Activated naive CD8-positive, alpha-beta T cell treated with anti-CD3 and anti-CD28 coated beads, Interleukin-2, amount 10 ng/mL, durations not matched to agents 7 days and 5 days (primary cell): ENCODE measurements at regions not wholly inside any gene's neighbourhood (a gene's known extent, or its start where the extent isn't known, plus 50 kb on each side); places are given as distances from the start of the nearest gene placed in this dataset.

Experiments used
- ATAC-seq: fragments of 150-1000 bp; cut with Tn5 transposase; one replicate; pipeline ENCODE4 v1.10.0; 2021; ENCODE audit warnings: low read depth, moderate library complexity
- POLR2A ChIA-PET: fragments of 350-600 bp; sonication (Branson Sonifier 250); formaldehyde crosslinking; loops from one replicate; lab custom pipeline; 2021; ENCODE audit warnings: antibody characterized with exemption; lab: Charles Lee
- DNase-seq: peaks from one replicate; pipeline ENCODE4 v3.0.0; 2021
- H3K27ac Mint-ChIP-seq: one replicate; pipeline ENCODE4 v1.8.0; 2022; ENCODE audit warnings: mild to moderate bottlenecking, mixed read lengths
- H3K27me3 Mint-ChIP-seq: one replicate; pipeline ENCODE4 v1.8.0; 2022; ENCODE audit warnings: mild to moderate bottlenecking, moderate library complexity, mixed read lengths
- H3K36me3 Mint-ChIP-seq: one replicate; pipeline ENCODE4 v1.8.0; 2021; ENCODE audit warnings: mild to moderate bottlenecking, mixed read lengths
- H3K4me1 Mint-ChIP-seq: one replicate; pipeline ENCODE4 v1.8.0; 2021; ENCODE audit warnings: mixed read lengths
- H3K4me3 Mint-ChIP-seq: one replicate; pipeline ENCODE4 v1.8.0; 2022; ENCODE audit warnings: mild to moderate bottlenecking, moderate library complexity, mixed read lengths
- H3K9me3 Mint-ChIP-seq: one replicate; pipeline ENCODE4 v1.8.0; 2021; ENCODE audit warnings: mixed read lengths

DNA sequence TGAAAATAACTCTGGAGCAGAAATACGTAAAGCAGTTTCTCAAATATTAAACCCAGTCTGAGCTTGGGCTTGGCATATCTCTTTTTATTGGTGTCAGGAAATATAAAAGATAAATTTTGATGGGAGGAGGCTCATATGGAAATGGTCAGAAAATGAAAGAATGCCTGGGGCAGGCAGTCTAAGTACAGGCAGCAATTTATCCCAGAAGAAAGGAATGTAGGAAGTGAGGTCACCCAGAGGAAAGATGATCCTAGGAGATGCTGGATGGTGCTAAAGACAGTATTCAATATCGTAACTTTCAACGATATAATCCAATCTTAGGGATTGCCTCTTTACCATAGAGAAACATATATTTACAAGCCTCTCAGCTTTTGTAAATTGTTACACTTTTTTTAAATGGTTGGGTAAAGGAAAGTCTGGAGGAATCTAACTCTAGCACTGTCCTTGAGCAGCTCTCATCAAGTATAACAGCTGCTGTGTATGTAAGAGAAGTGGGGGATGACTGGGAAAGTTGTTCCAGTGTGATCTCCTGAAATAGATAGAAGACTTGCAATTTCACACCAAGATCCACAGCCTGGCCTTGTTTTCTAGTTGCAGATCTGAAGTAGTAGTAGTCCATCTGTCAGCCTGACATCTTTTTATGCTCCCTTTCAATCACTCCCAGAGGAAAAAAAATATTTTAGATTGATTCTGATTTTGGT, 256.9 kb upstream of the SASH1 start:
- H3K27me3 Mint-ChIP-seq = no peaks in the 10 kb centered on the region
- no peak for ATAC-seq
- no peak for DNase-seq
- no peak overlapping the region for H3K4me3 Mint-ChIP-seq
- H3K9me3 Mint-ChIP-seq = no peaks in the 10 kb centered on the region
- H3K4me1 Mint-ChIP-seq = no peaks in the 10 kb centered on the region
- no peaks in the 10 kb centered on the region for H3K36me3 Mint-ChIP-seq
- no peak overlapping the region for H3K27ac Mint-ChIP-seq
- POLR2A ChIA-PET = no interaction called here

DNA sequence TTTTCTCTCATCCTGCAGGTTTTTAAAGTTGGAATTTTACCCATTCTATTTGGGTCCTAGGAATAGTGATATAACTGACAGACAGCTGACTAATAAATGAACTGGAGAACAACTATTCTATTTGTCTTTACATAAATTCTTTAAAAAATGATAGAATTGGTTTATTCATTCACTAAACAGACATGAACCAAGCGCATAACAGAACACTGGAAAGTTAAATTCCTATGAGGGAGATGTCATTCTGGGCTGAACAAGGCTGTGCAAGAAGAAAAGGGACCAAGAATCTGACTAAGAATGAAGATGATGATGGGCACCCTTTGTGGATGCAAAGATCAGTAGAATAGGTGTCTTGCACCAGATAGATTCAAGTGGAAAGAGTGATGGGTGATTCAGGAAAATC, 256.3 kb upstream of the SASH1 start:
- H3K4me3 Mint-ChIP-seq = no peak overlapping the region
- no peaks in the 10 kb centered on the region for H3K4me1 Mint-ChIP-seq
- no peak overlapping the region for H3K27ac Mint-ChIP-seq
- H3K27me3 Mint-ChIP-seq = no peaks in the 10 kb centered on the region
- ATAC-seq = no peak
- DNase-seq = no peak
- H3K9me3 Mint-ChIP-seq = no peaks in the 10 kb centered on the region
- POLR2A ChIA-PET = no interaction called here
- no peaks in the 10 kb centered on the region for H3K36me3 Mint-ChIP-seq

DNA sequence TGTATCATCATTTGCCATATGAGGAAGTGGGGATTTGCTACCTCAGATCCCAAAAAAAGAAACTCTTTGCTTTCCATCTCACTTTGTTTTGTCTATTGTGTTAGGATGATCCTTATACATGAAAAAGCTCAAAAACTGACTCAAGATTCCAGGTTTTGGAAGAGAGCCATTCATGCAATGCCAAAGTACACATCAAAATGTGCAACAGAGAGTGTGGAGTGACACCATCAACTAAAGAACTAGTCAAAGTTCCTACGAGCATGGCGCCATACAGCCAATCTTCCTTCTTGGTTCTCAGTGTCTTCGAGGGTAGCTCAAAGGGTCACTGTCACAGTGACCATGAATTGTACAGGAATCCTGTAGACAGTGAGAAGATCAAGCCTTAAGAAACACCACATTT, 255.8 kb upstream of the SASH1 start:
- Mint-ChIP-seq H3K36me3 (no peaks in the 10 kb centered on the region), H3K27me3 (no peaks in the 10 kb centered on the region), H3K4me3 (no peak overlapping the region), H3K4me1 (no peaks in the 10 kb centered on the region), H3K27ac (no peak overlapping the region), H3K9me3 (no peaks in the 10 kb centered on the region)
- POLR2A ChIA-PET = no interaction called here
- DNase-seq (no peak), ATAC-seq (no peak)

DNA sequence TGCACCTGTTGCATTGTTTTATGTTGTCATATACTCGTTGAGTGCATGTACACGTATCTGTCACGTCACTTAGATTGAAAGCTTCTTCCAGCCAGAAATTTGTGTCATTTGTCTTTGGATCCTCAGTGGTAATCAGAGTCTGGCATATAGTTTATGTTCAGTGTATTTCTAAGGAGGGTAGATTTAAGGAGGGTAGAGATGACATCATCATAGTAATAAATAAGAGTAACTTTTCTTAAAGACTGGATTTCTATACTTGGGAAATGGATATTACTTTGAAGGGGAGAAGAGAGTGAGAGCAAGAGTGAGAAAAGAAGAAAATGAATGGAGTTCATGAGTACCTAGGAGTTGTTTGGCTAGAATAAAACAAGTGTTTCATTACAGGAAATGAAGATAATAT, 255.0 kb upstream of the SASH1 start:
- H3K27me3 Mint-ChIP-seq = no peaks in the 10 kb centered on the region
- H3K4me1 Mint-ChIP-seq = no peaks in the 10 kb centered on the region
- H3K27ac Mint-ChIP-seq = no peak overlapping the region
- ATAC-seq = no peak
- no peaks in the 10 kb centered on the region for H3K9me3 Mint-ChIP-seq
- DNase-seq = no peak
- H3K36me3 Mint-ChIP-seq = no peaks in the 10 kb centered on the region
- H3K4me3 Mint-ChIP-seq = no peak overlapping the region
- POLR2A ChIA-PET = no interaction called here

DNA sequence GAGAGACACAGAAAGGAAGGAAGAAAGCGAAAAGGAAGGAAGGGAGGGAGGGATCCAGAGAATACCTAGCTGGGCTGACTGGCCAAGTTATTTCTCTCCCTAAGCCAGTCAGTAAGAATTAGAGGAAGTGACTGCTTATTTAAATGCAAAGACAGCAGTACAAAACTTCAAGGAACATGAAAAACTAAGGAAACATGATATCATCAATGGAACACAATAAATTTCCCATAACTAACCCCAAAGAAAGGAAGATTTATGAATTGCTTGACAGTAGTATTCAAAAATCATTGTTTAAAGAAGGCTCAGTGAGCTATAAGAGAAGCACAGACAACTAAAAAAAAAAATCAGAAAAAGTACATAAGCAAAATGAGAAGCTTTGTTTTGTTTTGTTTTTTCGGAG, 252.3 kb upstream of the SASH1 start:
- POLR2A ChIA-PET = no interaction called here
- Mint-ChIP-seq H3K27me3 (no peaks in the 10 kb centered on the region), H3K4me3 (no peak overlapping the region), H3K9me3 (no peaks in the 10 kb centered on the region), H3K4me1 (no peaks in the 10 kb centered on the region), H3K36me3 (no peaks in the 10 kb centered on the region), H3K27ac (no peak overlapping the region)
- ATAC-seq (no peak), DNase-seq (no peak)

DNA sequence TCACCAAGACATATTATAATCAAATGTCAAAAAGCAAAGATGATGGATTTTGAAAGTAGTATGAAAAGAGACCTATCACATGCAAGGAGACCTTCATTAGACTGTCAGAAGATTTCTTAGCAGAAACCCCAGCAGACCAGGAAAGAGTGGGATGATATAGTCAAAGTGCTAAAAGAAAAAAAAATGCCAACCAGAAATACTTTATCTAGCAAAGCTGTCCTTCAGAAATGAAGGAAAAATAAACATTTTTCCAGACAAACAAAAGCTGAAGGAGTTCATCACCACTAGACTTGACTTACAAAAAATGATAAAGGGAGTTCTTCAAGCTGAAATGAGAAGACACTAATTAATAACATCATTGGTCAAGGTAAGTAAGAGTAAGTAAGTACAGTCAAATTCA, 251.2 kb upstream of the SASH1 start:
- POLR2A ChIA-PET = no interaction called here

DNA sequence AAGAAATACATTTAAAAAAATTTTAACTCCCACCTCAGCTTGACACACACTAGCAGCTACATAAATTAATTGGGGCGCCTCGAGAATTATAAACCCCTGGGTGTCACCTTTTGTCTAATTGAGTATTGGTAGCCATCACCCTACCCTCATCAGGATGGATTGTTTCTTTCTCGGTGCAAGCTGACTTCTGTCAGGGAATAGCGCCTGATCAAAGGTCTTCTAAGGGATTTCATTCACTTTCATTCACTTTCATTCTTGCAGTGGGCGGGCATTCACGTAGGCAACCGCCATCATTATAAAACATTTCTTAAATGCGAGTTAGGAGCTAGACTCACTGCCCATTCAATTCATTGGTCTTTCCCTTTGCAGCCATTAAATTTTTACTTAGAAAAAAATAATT, 239.2 kb upstream of the SASH1 start:
- Mint-ChIP-seq H3K9me3 (no peaks in the 10 kb centered on the region), H3K36me3 (no peaks in the 10 kb centered on the region), H3K27ac (no peak overlapping the region), H3K27me3 (no peaks in the 10 kb centered on the region), H3K4me3 (no peak overlapping the region), H3K4me1 (no peaks in the 10 kb centered on the region)
- DNase-seq (no peak), ATAC-seq (no peak)
- POLR2A ChIA-PET = no interaction called here

More for the DNA sequence above, 251.2 kb upstream of the SASH1 start:
- H3K27me3 Mint-ChIP-seq = no peaks in the 10 kb centered on the region
- peaks cover 1% of the 10 kb centered on the region for H3K9me3 Mint-ChIP-seq
- no peak overlapping the region for H3K4me3 Mint-ChIP-seq
- ATAC-seq (no peak), DNase-seq (no peak)
- H3K36me3 Mint-ChIP-seq = no peaks in the 10 kb centered on the region
- H3K4me1 Mint-ChIP-seq = no peaks in the 10 kb centered on the region
- no peak overlapping the region for H3K27ac Mint-ChIP-seq

DNA sequence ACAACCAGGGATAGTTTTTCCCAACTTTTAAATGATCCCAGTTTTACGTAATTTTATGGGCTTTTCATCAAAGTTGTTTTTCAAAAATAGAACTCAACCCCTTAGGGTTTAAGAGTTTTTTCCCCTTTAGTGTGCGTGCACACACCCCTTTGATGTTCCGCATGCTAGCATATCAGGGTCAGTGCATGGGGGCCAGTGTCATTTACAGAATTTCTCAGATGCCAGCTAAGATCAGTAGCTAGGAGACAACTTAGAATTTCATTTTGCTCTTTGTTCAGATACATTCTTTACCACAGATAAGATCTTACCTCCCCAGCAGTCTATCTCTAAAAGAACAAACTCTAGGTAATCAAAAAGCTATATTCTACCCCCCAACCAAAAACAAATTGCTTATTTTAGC, 238.5 kb upstream of the SASH1 start:
- POLR2A ChIA-PET = no interaction called here
- H3K9me3 Mint-ChIP-seq = no peaks in the 10 kb centered on the region
- no peak for DNase-seq
- H3K4me1 Mint-ChIP-seq = no peaks in the 10 kb centered on the region
- no peaks in the 10 kb centered on the region for H3K36me3 Mint-ChIP-seq
- H3K27me3 Mint-ChIP-seq = no peaks in the 10 kb centered on the region
- H3K4me3 Mint-ChIP-seq = no peak overlapping the region
- no peak for ATAC-seq
- H3K27ac Mint-ChIP-seq = no peak overlapping the region

DNA sequence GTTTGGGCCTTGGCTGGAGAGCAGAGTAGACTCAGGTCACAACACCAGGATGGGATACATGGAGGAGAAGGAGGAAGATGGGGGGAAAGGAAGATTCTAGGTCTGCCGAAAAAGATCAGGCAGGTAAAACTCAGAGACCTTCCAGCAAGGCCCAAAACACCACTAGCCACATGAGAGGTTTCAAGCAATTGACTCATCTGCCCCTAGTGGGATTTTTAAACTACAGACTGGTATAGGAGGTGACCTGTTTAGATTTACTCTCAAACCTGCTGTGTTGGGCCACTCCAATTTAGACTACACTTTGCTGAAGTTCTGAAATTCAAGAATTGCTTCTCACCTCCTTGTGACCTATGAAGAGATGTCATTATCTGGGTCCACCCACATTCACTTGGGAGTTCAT, 236.9 kb upstream of the SASH1 start:
- no peaks in the 10 kb centered on the region for H3K9me3 Mint-ChIP-seq
- ATAC-seq (no peak), DNase-seq (no peak)
- no peak overlapping the region for H3K27ac Mint-ChIP-seq
- POLR2A ChIA-PET = no interaction called here
- H3K27me3 Mint-ChIP-seq = peaks cover 2% of the 10 kb centered on the region
- no peaks in the 10 kb centered on the region for H3K36me3 Mint-ChIP-seq
- H3K4me3 Mint-ChIP-seq = no peak overlapping the region
- no peaks in the 10 kb centered on the region for H3K4me1 Mint-ChIP-seq

DNA sequence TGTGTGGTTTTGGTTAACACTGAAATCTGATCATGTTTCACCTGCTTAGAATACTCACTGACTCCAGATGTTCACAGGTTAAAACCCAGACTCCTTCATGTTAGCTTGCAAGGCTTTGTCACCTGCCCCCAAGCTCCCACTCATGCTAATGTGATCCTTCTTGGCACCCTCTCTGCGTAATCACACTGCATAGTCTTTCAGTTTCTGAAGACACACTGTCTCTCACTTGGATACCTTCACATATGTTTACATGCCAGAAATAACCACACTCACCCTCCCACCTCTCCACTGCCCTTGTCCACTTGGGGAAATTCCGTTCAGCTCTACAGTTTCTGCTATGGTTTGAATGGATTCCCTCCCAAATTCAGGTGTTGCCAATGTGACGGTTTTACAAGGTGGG, 234.7 kb upstream of the SASH1 start:
- no peak overlapping the region for H3K4me3 Mint-ChIP-seq
- H3K9me3 Mint-ChIP-seq = no peaks in the 10 kb centered on the region
- H3K36me3 Mint-ChIP-seq = no peaks in the 10 kb centered on the region
- ATAC-seq = no peak
- POLR2A ChIA-PET = no interaction called here
- H3K27ac Mint-ChIP-seq = no peak overlapping the region
- no peak for DNase-seq
- no peaks in the 10 kb centered on the region for H3K4me1 Mint-ChIP-seq
- peaks cover 2% of the 10 kb centered on the region for H3K27me3 Mint-ChIP-seq

DNA sequence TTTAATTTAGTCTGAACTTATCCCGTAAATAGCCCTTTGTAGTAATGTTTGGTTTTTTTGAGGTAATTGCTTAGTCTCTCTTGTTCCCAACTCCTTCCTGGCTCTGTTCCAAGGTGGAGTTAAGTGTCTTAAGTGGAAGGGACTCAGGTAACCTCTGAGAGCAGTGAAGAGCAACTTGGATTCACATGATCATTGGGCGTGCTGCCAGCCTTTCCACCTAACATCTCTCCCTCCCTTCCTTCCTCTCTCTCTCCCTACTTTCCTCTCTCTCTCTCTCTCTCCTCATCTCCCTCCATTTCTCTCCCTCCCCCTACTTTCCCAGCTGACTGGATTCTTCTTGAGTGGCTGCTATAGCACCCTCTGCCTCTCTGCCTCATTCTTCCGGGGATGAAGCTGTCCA, 232.9 kb upstream of the SASH1 start:
- ATAC-seq (no peak), DNase-seq (no peak)
- Mint-ChIP-seq H3K27ac (no peak overlapping the region), H3K36me3 (no peaks in the 10 kb centered on the region), H3K4me3 (no peak overlapping the region), H3K27me3 (peaks cover 2% of the 10 kb centered on the region), H3K4me1 (no peaks in the 10 kb centered on the region), H3K9me3 (no peaks in the 10 kb centered on the region)
- POLR2A ChIA-PET = no interaction called here

DNA sequence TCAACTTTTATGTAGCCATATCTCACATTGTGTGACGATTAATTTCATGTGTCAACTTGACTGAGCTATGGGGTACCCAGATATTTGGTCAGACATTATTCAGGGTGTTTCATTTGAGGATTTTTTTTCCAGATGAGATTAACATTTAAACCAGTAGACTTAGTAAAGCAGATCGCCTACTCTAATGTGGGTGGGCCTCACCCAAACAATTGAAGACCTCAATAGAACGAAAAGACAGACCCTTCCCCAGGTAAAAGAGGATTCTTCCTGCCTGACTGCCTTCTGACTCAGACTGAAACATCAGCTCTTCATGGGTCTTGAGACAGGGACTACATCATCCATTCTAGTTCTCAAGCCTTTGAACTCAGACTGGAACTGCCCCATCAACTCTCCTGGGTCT, 231.7 kb upstream of the SASH1 start:
- H3K27me3 Mint-ChIP-seq = peaks cover 2% of the 10 kb centered on the region

DNA sequence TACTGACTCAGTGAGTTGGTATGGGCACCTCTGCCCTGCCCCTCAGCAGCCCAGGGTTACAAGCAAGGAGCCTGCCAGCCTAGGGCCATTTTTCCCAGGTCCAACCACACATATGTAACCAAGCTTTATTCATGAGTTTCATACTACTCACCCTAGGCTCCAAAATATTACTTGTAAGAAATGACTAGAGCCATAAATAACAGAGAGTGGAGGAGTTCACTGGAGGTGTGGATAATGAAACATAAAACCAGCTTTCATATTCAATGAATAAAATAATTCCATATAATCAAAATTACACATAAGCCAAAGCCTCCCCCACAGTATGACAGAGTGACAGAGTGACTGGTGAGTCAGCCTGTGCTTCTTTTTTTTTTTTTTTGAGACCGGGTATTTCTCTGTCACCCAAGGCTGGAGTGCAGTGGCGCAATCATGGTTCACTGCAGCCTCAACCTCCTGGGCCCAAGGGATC, 229.8 kb upstream of the SASH1 start:
- POLR2A ChIA-PET = no interaction called here
- no peak overlapping the region for H3K4me3 Mint-ChIP-seq
- H3K27me3 Mint-ChIP-seq = peaks cover 4% of the 10 kb centered on the region
- DNase-seq (no peak), ATAC-seq (no peak)
- H3K27ac Mint-ChIP-seq = no peak overlapping the region
- H3K4me1 Mint-ChIP-seq = no peaks in the 10 kb centered on the region
- H3K36me3 Mint-ChIP-seq = no peaks in the 10 kb centered on the region
- no peaks in the 10 kb centered on the region for H3K9me3 Mint-ChIP-seq

More for the DNA sequence above, 231.7 kb upstream of the SASH1 start:
- no peak for ATAC-seq
- Mint-ChIP-seq H3K36me3 (no peaks in the 10 kb centered on the region), H3K4me3 (no peak overlapping the region), H3K27ac (no peak overlapping the region), H3K4me1 (no peaks in the 10 kb centered on the region), H3K9me3 (no peaks in the 10 kb centered on the region)
- DNase-seq = no peak
- POLR2A ChIA-PET = no interaction called here

DNA sequence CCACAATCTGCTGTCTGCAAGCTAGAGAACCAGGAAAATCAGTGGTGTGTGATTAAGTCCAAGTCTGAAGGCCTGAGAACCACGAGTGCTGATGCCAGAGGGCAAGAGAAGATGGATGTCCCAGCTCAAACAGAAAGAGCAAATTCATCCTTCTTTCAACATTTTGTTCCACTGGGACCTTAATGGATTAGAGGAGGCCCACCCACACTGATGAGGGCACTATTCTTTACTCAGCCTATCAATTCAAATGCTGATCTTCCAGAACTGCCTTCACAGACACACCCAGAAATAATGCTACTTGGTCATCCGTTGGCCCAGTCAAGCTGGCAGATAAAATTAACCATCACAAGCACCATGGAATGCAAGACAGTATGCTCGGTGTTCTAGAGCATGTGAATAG, 226.6 kb upstream of the SASH1 start:
- no peak overlapping the region for H3K4me3 Mint-ChIP-seq
- ATAC-seq (no peak), DNase-seq (no peak)
- POLR2A ChIA-PET = no interaction called here
- H3K27ac Mint-ChIP-seq = no peak overlapping the region
- H3K9me3 Mint-ChIP-seq = no peaks in the 10 kb centered on the region
- peaks cover 2% of the 10 kb centered on the region for H3K27me3 Mint-ChIP-seq
- no peaks in the 10 kb centered on the region for H3K36me3 Mint-ChIP-seq
- H3K4me1 Mint-ChIP-seq = no peaks in the 10 kb centered on the region

DNA sequence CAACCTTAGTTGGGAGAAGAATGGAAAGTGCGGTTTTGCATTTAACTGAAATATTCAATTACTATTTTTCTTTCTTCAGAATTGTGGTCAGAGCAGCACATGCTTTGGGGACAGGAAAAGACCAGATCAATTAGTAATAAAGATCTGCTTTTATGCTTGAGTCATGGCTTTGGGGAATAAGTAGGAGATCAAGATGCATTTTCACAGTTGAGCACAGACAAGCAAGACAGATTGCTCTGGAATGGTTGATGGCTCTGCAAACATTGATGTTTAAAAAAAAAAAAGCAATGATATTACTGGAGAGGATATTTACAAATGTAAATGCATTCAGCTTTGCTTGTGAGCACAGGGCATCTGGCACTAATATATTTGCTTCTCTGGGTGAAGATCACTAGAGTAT, 224.4 kb upstream of the SASH1 start:
- Mint-ChIP-seq H3K27me3 (peaks cover 2% of the 10 kb centered on the region), H3K36me3 (no peaks in the 10 kb centered on the region), H3K4me1 (no peaks in the 10 kb centered on the region), H3K27ac (no peak overlapping the region), H3K4me3 (no peak overlapping the region), H3K9me3 (no peaks in the 10 kb centered on the region)
- no peak for DNase-seq
- ATAC-seq = no peak
- POLR2A ChIA-PET = no interaction called here
